Mucosa of descending colon (tissue), 3 donors: ENCODE measurements at regions not wholly inside any gene's neighbourhood (a gene's known extent, or its start where the extent isn't known, plus 50 kb on each side); places are given as distances from the start of the nearest gene placed in this dataset.

Source experiments
- ATAC-seq: fragments of 200-7000 bp; cut with Tn5 transposase; one replicate; pipeline ENCODE4 v1.9.1; 2020; ENCODE audit warnings: mild to moderate bottlenecking, moderate library complexity
- DNase-seq, 3 donors: peaks; one replicate each; pipeline ENCODE4 v3.0.0-alpha.2; 2020
- H3K36me3 ChIP-seq: fragments of 200-600 bp; one replicate; pipeline ENCODE4 v1.8.0; 2021; ENCODE audit warnings: low read depth, mild to moderate bottlenecking
- H3K4me1 ChIP-seq: fragments of 200-600 bp; one replicate; pipeline ENCODE4 v1.8.0; 2021; ENCODE audit warnings: low read depth, mild to moderate bottlenecking
- H3K4me3 ChIP-seq: fragments of 200-600 bp; one replicate; pipeline ENCODE4 v1.8.0; 2021; ENCODE audit warnings: mild to moderate bottlenecking
- H3K9me3 ChIP-seq: fragments of 200-600 bp; one replicate; pipeline ENCODE4 v1.8.0; 2021; ENCODE audit warnings: mild to moderate bottlenecking
- intact Hi-C, 2 donors: fragments of 100-400 bp; cut with DNase I in 1 of 2; cut with micrococcal nuclease in 1 of 2; formaldehyde crosslinking; loops; one replicate each; pipeline versions ENCODE4 v1.11.0 to v1.11.1; 2022; cut with DNase I, micrococcal nuclease
- TF ChIP-seq, protein P1 (sequence below): fragments of 200-600 bp; IDR thresholded peaks from one replicate; pipeline ENCODE4 v1.8.0; 2022; ENCODE audit warnings: antibody characterized with exemption, mild to moderate bottlenecking
- donor health status: DM: no; HTN: no; CAD: no; lungs with moderate emphysema.
- donor health status: DM: no; HTN: no; CAD: no.
- donor health status: DM: no; HTN: yes; CAD: no.

DNA sequence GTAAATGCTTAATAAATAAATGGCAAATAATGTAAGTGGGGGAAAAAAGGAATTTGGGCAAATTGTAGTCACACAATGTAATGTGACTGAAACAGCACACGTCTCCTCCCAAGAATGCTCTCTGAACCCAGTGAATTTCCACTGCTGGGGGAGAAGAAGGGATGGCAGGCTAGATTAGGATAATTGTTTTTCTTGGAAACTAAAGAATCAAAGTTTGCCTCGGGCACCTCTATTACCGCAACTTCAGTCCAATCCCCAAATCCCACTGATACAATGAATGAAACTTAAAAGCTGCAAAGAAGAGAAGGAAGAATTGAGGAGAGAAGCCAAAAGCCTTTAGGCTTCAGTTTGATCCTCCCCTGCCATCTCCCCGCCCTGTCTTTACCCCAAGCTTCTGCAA lies 423.2 kb upstream of the PAPPA start:
- Histone ChIP-seq H3K9me3 (no peaks in the 10 kb centered on the region), H3K36me3 (no peaks in the 10 kb centered on the region), H3K4me1 (no peaks in the 10 kb centered on the region), H3K4me3 (no peak overlapping the region)
- TF ChIP-seq, protein P1, sequence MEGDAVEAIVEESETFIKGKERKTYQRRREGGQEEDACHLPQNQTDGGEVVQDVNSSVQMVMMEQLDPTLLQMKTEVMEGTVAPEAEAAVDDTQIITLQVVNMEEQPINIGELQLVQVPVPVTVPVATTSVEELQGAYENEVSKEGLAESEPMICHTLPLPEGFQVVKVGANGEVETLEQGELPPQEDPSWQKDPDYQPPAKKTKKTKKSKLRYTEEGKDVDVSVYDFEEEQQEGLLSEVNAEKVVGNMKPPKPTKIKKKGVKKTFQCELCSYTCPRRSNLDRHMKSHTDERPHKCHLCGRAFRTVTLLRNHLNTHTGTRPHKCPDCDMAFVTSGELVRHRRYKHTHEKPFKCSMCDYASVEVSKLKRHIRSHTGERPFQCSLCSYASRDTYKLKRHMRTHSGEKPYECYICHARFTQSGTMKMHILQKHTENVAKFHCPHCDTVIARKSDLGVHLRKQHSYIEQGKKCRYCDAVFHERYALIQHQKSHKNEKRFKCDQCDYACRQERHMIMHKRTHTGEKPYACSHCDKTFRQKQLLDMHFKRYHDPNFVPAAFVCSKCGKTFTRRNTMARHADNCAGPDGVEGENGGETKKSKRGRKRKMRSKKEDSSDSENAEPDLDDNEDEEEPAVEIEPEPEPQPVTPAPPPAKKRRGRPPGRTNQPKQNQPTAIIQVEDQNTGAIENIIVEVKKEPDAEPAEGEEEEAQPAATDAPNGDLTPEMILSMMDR, result no peak
- DNase-seq (no peak), ATAC-seq (no peak)
- intact Hi-C loops, result no loop called here

DNA sequence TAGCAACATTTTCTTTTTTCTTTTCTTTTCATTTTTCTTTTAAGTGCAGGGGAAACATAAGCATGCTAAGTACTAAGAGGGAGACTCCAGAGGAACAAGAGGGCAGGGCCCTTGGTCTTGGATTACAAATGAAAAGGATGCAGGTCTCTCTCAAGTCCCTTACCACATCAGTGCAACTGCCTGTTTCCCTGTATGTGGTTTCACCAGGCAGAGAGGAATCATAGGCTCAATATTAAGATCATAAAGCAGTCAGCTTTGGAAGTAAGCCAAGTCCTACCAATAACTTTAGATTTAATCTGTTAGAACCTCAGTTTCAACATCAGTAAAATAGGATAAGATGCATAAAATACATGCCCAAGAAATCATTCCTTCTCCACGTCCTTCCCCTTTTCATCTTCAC lies 422.7 kb upstream of the PAPPA start:
- H3K4me1 ChIP-seq, result no peaks in the 10 kb centered on the region
- no peaks in the 10 kb centered on the region for H3K9me3 ChIP-seq
- H3K4me3 ChIP-seq, result no peak overlapping the region
- ATAC-seq (no peak), DNase-seq (no peak)
- TF ChIP-seq, protein P1, result no peak
- intact Hi-C loops, result no loop called here
- no peaks in the 10 kb centered on the region for H3K36me3 ChIP-seq

DNA sequence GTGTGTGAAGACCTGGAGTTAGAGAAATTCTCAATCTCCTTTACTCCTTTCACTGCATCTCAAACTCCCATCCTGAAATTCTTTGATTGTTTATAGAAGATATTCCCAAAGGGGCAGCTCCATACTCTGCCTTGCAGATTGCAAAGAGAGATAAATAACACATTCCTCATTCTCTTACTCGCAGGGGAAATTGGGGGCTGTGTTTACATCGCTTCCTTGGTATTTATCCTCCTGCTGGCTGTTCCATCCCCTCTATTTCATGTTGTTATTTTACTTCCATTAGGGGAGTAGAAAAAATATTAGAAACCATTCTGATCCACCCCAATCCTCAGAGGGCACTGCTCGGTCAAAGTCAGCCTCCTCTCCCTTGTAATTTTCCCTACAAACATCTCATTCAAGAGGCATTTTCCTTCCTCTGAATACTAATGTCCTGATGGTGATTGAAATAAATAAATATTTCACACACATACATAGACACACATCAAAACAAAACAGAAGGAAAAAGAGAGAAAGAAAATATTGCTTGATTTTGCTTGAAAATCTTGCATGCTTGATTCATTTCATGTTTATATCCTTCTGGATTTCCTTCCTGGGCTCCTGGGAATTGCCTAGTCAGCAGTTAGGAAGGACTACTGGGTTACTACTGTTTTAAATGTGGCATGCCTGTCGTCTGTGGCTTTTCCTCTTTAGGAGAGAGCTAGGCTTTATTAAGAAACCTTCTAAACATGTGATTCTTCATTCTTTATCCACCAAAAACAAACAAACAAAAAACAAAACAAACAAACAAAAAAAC lies 420.1 kb upstream of the PAPPA start:
- intact Hi-C loops, result no loop called here
- Histone ChIP-seq H3K36me3 (no peaks in the 10 kb centered on the region), H3K4me3 (no peak overlapping the region), H3K4me1 (no peaks in the 10 kb centered on the region), H3K9me3 (no peaks in the 10 kb centered on the region)
- ATAC-seq (no peak), DNase-seq (no peak)
- TF ChIP-seq, protein P1, result no peak

DNA sequence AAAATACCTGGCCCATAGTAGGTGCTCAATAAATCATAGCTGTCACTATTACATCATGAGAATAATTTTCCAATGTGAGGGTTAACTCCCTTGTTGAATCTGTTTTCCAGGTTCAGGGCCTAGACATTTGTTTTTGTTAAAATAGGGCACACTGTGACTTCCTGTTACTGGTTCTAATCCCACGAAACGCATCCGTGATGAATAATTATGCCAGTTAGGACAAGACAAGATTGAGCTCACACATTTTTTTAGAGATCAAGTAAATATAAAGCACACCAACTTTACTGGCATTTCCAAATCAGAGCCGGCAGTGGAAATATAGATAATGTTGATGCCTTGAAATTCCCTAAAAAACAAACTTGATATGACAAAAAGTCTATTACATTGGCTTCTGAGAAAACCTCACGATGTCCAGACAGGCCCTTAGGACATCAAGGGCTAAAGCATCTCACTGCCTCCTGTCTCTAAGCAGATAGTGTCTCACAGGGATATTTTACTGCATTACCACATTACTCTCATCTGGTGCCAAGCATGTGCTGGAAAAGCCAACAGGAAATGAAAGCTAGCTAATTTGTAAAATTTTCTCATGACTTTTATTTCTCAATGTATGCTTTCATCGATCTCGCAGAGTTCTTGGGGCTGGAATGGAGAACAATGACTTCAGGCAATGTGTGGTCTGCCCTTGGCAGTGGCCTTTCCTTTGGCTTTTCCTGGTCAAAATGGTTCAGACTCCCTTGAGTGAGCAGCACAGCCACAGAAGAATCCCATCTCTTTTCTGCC lies 414.3 kb upstream of the PAPPA start:
- intact Hi-C loops, result no loop called here
- H3K4me1 ChIP-seq, result no peaks in the 10 kb centered on the region
- TF ChIP-seq, protein P1, result no peak
- no peaks in the 10 kb centered on the region for H3K36me3 ChIP-seq
- no peaks in the 10 kb centered on the region for H3K9me3 ChIP-seq
- H3K4me3 ChIP-seq, result no peak overlapping the region
- DNase-seq (no peak), ATAC-seq (no peak)

DNA sequence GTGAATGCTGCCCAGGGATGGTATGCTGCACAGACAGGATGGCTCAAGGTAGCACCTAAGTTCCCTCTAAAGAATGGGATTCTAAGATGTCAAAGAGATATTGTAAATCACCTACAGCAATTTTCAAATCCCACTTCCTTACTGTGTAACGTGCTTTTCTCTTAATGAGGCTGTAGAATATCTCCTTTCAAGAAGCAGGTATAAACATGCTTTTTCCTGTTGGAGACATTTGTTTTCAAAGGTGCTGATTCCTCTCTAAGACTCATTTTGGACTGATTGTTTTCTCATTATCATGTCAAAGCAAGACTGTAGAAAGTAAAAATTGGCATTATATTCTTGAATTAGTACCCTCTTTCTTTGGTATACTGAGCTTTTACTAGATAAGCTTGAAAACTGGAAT lies 412.6 kb upstream of the PAPPA start:
- ATAC-seq (no peak), DNase-seq (no peak)
- Histone ChIP-seq H3K4me1 (no peaks in the 10 kb centered on the region), H3K36me3 (no peaks in the 10 kb centered on the region), H3K9me3 (no peaks in the 10 kb centered on the region), H3K4me3 (no peak overlapping the region)
- TF ChIP-seq, protein P1, result no peak
- intact Hi-C loops, result no loop called here
